ENCODE measurements at regions not wholly inside any gene's neighbourhood (a gene's known extent, or its start where the extent isn't known, plus 50 kb on each side); places are given as distances from the start of the nearest gene placed in this dataset.

GRCh38 chr1:79594121-79594698, 587.7 kb upstream of the ADGRL4 start:
- TF ChIP-seq CTCF (IDR thresholded peaks at IDR 0.05; ENCODE audit: control extremely low read depth in 1 of 3, insufficient read depth in 1 of 3, low read depth in 1 of 3, low read length in 3 of 3) (no peak), GABPA (IDR thresholded peaks at IDR 0.05; ENCODE audit: borderline replicate concordance, insufficient read depth, low read length) (no peak), SRF (IDR thresholded peaks at IDR 0.05; ENCODE audit: low read depth, low read length) (no peak), TEAD4 (IDR thresholded peaks at IDR 0.05; ENCODE audit: low read depth, low read length) (no peak), RFX5 (IDR thresholded peaks at IDR 0.05; ENCODE audit: borderline replicate concordance, low read depth, low read length) (no peak), KDM1A (IDR thresholded peaks at IDR 0.05; ENCODE audit: borderline replicate concordance, low read length) (no peak), BRCA1 (IDR thresholded peaks at IDR 0.05; ENCODE audit: low read depth, low read length) (no peak), EZH2 (IDR thresholded peaks at IDR 0.05; ENCODE audit: low read depth, low read length, severe bottlenecking) (no peak), SIN3A (conservative IDR thresholded peaks at IDR 0.05 in 1 of 2, IDR thresholded peaks at IDR 0.05 in 1 of 2; ENCODE audit: low read depth in 1 of 2, low read length in 2 of 2) (no peak)

All from H1 (cell line).